ENCODE measurements at regions not wholly inside any gene's neighbourhood (a gene's known extent, or its start where the extent isn't known, plus 50 kb on each side); places are given as distances from the start of the nearest gene placed in this dataset.

- TF ChIP-seq, protein P1, sequence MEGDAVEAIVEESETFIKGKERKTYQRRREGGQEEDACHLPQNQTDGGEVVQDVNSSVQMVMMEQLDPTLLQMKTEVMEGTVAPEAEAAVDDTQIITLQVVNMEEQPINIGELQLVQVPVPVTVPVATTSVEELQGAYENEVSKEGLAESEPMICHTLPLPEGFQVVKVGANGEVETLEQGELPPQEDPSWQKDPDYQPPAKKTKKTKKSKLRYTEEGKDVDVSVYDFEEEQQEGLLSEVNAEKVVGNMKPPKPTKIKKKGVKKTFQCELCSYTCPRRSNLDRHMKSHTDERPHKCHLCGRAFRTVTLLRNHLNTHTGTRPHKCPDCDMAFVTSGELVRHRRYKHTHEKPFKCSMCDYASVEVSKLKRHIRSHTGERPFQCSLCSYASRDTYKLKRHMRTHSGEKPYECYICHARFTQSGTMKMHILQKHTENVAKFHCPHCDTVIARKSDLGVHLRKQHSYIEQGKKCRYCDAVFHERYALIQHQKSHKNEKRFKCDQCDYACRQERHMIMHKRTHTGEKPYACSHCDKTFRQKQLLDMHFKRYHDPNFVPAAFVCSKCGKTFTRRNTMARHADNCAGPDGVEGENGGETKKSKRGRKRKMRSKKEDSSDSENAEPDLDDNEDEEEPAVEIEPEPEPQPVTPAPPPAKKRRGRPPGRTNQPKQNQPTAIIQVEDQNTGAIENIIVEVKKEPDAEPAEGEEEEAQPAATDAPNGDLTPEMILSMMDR (IDR thresholded peaks at IDR 0.05; ENCODE audit: insufficient read depth, low read length, poor library complexity, severe bottlenecking): peak; percentile 38
These were observed 453.3 kb downstream of the KCNJ2 start for GRCh38 chr17:70622368-70623260.

GRCh38 chr17:70624211-70624610, 454.9 kb downstream of the KCNJ2 start:
- Histone ChIP-seq H3K36me3 (ENCODE audit: control insufficient read depth, insufficient read depth, low read length) (no peaks in the 10 kb centered on the region), H3K4me3 (replicated peaks; ENCODE audit: low read depth, low read length) (no peak overlapping the region), H3K27me3 (replicated peaks; ENCODE audit: control insufficient read depth, insufficient read depth, low read length) (no peaks in the 10 kb centered on the region)
- no peak for DNase-seq (ENCODE audit: extremely low read depth, insufficient read length)
- TF ChIP-seq, protein P1 (IDR thresholded peaks at IDR 0.05; ENCODE audit: insufficient read depth, low read length, poor library complexity, severe bottlenecking): no peak

More at GRCh38 chr17:70622368-70623260, 453.3 kb downstream of the KCNJ2 start:
- Histone ChIP-seq H3K27me3 (replicated peaks; ENCODE audit: control insufficient read depth, insufficient read depth, low read length) (no peaks in the 10 kb centered on the region), H3K36me3 (ENCODE audit: control insufficient read depth, insufficient read depth, low read length) (no peaks in the 10 kb centered on the region), H3K4me3 (replicated peaks; ENCODE audit: low read depth, low read length) (no peak overlapping the region)
- no peak for DNase-seq (ENCODE audit: extremely low read depth, insufficient read length)

DNA sequence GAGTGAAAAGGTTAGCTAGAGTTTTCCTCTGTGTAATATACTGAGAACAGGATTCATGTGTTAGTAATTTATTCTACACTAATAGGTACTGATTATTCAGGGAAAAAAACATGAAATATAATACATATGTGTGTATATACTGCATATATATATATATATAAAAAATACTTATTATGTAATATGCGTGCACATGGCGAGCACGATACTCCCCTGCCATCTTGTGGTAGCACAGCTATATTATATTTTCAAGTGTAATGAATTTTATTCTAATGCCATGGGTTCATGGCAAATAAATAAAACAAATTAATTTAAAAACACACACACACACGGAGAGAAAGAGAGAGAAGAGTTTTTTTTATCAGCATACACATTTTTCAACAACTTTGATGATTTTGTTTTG, 460.6 kb downstream of the KCNJ2 start:
- TF ChIP-seq, protein P1 (IDR thresholded peaks at IDR 0.05; ENCODE audit: insufficient read depth, low read length, poor library complexity, severe bottlenecking): peak; percentile 6
- H3K4me3 ChIP-seq (replicated peaks; ENCODE audit: low read depth, low read length): no peak overlapping the region
- DNase-seq (ENCODE audit: extremely low read depth, insufficient read length): no peak
- no peaks in the 10 kb centered on the region for H3K36me3 ChIP-seq (ENCODE audit: control insufficient read depth, insufficient read depth, low read length)
- H3K27me3 ChIP-seq (replicated peaks; ENCODE audit: control insufficient read depth, insufficient read depth, low read length): no peaks in the 10 kb centered on the region

GRCh38 chr17:70636517-70637133, 467.3 kb downstream of the KCNJ2 start:
- no peaks in the 10 kb centered on the region for H3K36me3 ChIP-seq (ENCODE audit: control insufficient read depth, insufficient read depth, low read length)
- H3K27me3 ChIP-seq (replicated peaks; ENCODE audit: control insufficient read depth, insufficient read depth, low read length): no peaks in the 10 kb centered on the region
- DNase-seq (ENCODE audit: extremely low read depth, insufficient read length): no peak
- TF ChIP-seq, protein P1 (IDR thresholded peaks at IDR 0.05; ENCODE audit: insufficient read depth, low read length, poor library complexity, severe bottlenecking): peak; percentile 61
- H3K4me3 ChIP-seq (replicated peaks; ENCODE audit: low read depth, low read length): no peak overlapping the region

DNA sequence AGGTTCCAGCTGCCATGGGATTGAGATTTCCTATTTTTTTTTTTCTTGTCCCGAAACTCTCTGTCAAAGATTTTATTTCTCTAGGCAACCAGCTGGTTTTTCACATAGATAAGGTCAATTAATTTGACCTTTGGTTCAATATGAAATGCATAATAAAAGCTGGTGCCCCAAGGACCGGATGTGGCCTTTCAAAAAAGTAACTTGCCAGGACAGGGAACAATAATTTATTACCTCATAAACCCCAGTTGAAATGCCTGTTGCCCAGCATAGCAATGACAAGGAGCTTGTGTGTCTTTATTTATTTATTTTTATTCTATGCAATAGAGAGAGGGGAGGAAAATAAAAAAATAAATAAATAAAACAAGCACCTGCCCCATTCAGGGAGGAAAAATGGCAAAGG, 472.7 kb downstream of the KCNJ2 start:
- no peak for DNase-seq (ENCODE audit: extremely low read depth, insufficient read length)
- TF ChIP-seq, protein P1 (IDR thresholded peaks at IDR 0.05; ENCODE audit: insufficient read depth, low read length, poor library complexity, severe bottlenecking): no peak

More for the DNA sequence above, 472.7 kb downstream of the KCNJ2 start:
- H3K27me3 ChIP-seq (replicated peaks; ENCODE audit: control insufficient read depth, insufficient read depth, low read length): no peaks in the 10 kb centered on the region
- no peak overlapping the region for H3K4me3 ChIP-seq (replicated peaks; ENCODE audit: low read depth, low read length)
- H3K36me3 ChIP-seq (ENCODE audit: control insufficient read depth, insufficient read depth, low read length): no peaks in the 10 kb centered on the region

Measured in GM06990 (cell line).